ENCODE measurements at regions not wholly inside any gene's neighbourhood (a gene's known extent, or its start where the extent isn't known, plus 50 kb on each side); places are given as distances from the start of the nearest gene placed in this dataset.

DNA sequence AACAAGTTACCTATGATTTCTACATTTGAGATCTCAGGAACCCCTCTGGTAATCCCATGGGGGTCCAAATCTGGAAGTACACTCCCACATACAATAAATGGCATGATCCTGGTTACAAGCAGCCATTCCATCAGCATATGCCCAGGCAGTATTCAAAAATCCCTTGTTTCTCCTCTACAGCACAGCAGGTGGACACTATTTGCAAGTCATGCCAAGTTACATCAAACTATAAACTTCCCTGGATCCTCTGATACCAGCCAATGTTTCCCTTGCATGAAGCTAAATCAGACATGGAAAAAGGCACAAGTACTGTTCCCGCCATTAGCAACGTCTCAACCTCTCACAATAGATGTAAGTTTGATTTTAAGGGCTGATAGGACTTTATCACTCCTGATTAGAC, 134.5 kb upstream of the PRSS16 start:
- no peak for TF ChIP-seq TARDBP (IDR thresholded peaks at IDR 0.05)
- no peak for TF ChIP-seq SP1 (IDR thresholded peaks at IDR 0.05)
- no peak for TF ChIP-seq BHLHE40 (IDR thresholded peaks at IDR 0.05; ENCODE audit: borderline replicate concordance)
- no peak for TF ChIP-seq HDGF (IDR thresholded peaks at IDR 0.05; ENCODE audit: borderline replicate concordance)
- TF ChIP-seq L3MBTL2 (conservative IDR thresholded peaks at IDR 0.05) = no peak
